Immature natural killer cell (primary cell): ENCODE measurements at regions not wholly inside any gene's neighbourhood (a gene's known extent, or its start where the extent isn't known, plus 50 kb on each side); places are given as distances from the start of the nearest gene placed in this dataset.

Source experiments
- DNase-seq, 3 donors: peaks; one replicate each; pipeline ENCODE4 v3.0.0; 2022; ENCODE audit warnings: mixed read lengths in 1 of 3
- H3K27ac Mint-ChIP-seq, 6 donors: one replicate each; pipeline ENCODE4 v1.8.0; 2020; ENCODE audit warnings: mixed read lengths in 6 of 6, mild to moderate bottlenecking in 5 of 6, inconsistent platforms in 4 of 6, moderate library complexity in 3 of 6
- H3K27me3 Mint-ChIP-seq, 3 donors: one replicate each; pipeline ENCODE4 v1.8.0; 2020 to 2021; ENCODE audit warnings: low read depth in 3 of 3, mild to moderate bottlenecking in 3 of 3, mixed read lengths in 3 of 3, moderate library complexity in 3 of 3, inconsistent platforms in 1 of 3
- H3K36me3 Mint-ChIP-seq, 3 donors: one replicate each; pipeline ENCODE4 v1.8.0; 2020; ENCODE audit warnings: mixed read lengths in 3 of 3, inconsistent platforms in 2 of 3, mild to moderate bottlenecking in 2 of 3
- H3K4me1 Mint-ChIP-seq, 2 donors: one replicate each; pipeline ENCODE4 v1.8.0; 2020; ENCODE audit warnings: inconsistent platforms in 2 of 2, mild to moderate bottlenecking in 2 of 2, mixed read lengths in 2 of 2, moderate library complexity in 1 of 2
- H3K4me3 Mint-ChIP-seq, 5 donors: one replicate each; pipeline ENCODE4 v1.8.0; 2020; ENCODE audit warnings: mild to moderate bottlenecking in 5 of 5, mixed read lengths in 5 of 5, inconsistent platforms in 3 of 5, moderate library complexity in 3 of 5
- H3K9me3 Mint-ChIP-seq, 6 donors: one replicate each; pipeline ENCODE4 v1.8.0; 2020; ENCODE audit warnings: mild to moderate bottlenecking in 6 of 6, mixed read lengths in 6 of 6, inconsistent platforms in 4 of 6, moderate library complexity in 3 of 6

- Mint-ChIP-seq H3K9me3 (peaks cover under 1 to 14% (median 1%) of the 10 kb centered on the region in 6 donors), H3K4me1 (peaks cover 0 to under 1% of the 10 kb centered on the region in 2 donors), H3K36me3 (no peaks in the 10 kb centered on the region), H3K27me3 (peaks cover 0 to 4% (median 3%) of the 10 kb centered on the region in 3 donors), H3K27ac (no peak overlapping the region), H3K4me3 (no peak overlapping the region)
- no peak for DNase-seq
These were observed 74.0 kb downstream of the ZC3H11B start for GRCh38 chr1:219538886-219539285.

GRCh38 chr1:219537223-219537631 lies 75.7 kb downstream of the ZC3H11B start:
- peaks cover 0 to 8% (median 4%) of the 10 kb centered on the region in 6 donors for H3K9me3 Mint-ChIP-seq

GRCh38 chr1:219536038-219536437 lies 76.9 kb downstream of the ZC3H11B start:
- Mint-ChIP-seq H3K4me1 (no peaks in the 10 kb centered on the region), H3K9me3 (peaks cover 0 to 11% (median 5%) of the 10 kb centered on the region in 6 donors), H3K27ac (no peak overlapping the region), H3K27me3 (peaks cover 0 to 4% (median 3%) of the 10 kb centered on the region in 3 donors), H3K4me3 (no peak overlapping the region), H3K36me3 (no peaks in the 10 kb centered on the region)
- DNase-seq: no peak

More at GRCh38 chr1:219537223-219537631, 75.7 kb downstream of the ZC3H11B start:
- no peaks in the 10 kb centered on the region for H3K36me3 Mint-ChIP-seq
- no peak overlapping the region for H3K4me3 Mint-ChIP-seq
- no peak for DNase-seq
- no peaks in the 10 kb centered on the region for H3K4me1 Mint-ChIP-seq
- H3K27me3 Mint-ChIP-seq: peaks cover 0 to 4% (median 3%) of the 10 kb centered on the region in 3 donors
- no peak overlapping the region for H3K27ac Mint-ChIP-seq

GRCh38 chr1:219534991-219535390 lies 77.9 kb downstream of the ZC3H11B start:
- Mint-ChIP-seq H3K9me3 (peaks cover 0 to 21% (median 5%) of the 10 kb centered on the region in 6 donors), H3K27me3 (peaks cover 0 to 3% (median 2%) of the 10 kb centered on the region in 3 donors), H3K4me1 (no peaks in the 10 kb centered on the region), H3K27ac (no peak overlapping the region), H3K36me3 (no peaks in the 10 kb centered on the region), H3K4me3 (no peak overlapping the region)
- no peak for DNase-seq

GRCh38 chr1:219533280-219533679 lies 79.6 kb downstream of the ZC3H11B start:
- H3K4me3 Mint-ChIP-seq: no peak overlapping the region
- H3K27ac Mint-ChIP-seq: no peak overlapping the region
- no peaks in the 10 kb centered on the region for H3K36me3 Mint-ChIP-seq

GRCh38 chr1:219529116-219529515 lies 83.8 kb downstream of the ZC3H11B start:
- H3K27ac Mint-ChIP-seq: no peak overlapping the region
- H3K4me3 Mint-ChIP-seq: no peak overlapping the region
- H3K27me3 Mint-ChIP-seq: no peaks in the 10 kb centered on the region
- H3K9me3 Mint-ChIP-seq: peaks cover 2 to 25% (median 5%) of the 10 kb centered on the region in 6 donors
- no peaks in the 10 kb centered on the region for H3K36me3 Mint-ChIP-seq
- no peaks in the 10 kb centered on the region for H3K4me1 Mint-ChIP-seq
- DNase-seq: no peak

More at GRCh38 chr1:219533280-219533679, 79.6 kb downstream of the ZC3H11B start:
- no peak for DNase-seq
- no peaks in the 10 kb centered on the region for H3K4me1 Mint-ChIP-seq
- peaks cover 2 to 25% (median 5%) of the 10 kb centered on the region in 6 donors for H3K9me3 Mint-ChIP-seq
- H3K27me3 Mint-ChIP-seq: peaks cover 0 to 3% (median 0%) of the 10 kb centered on the region in 3 donors

- Mint-ChIP-seq H3K36me3 (no peaks in the 10 kb centered on the region), H3K27me3 (no peaks in the 10 kb centered on the region), H3K4me1 (no peaks in the 10 kb centered on the region), H3K9me3 (peaks cover 2 to 23% (median 5%) of the 10 kb centered on the region in 6 donors), H3K27ac (no peak overlapping the region), H3K4me3 (no peak overlapping the region)
- DNase-seq: no peak
These were observed 84.3 kb downstream of the ZC3H11B start for GRCh38 chr1:219528633-219529032.

GRCh38 chr1:219527994-219528393 lies 84.9 kb downstream of the ZC3H11B start:
- Mint-ChIP-seq H3K4me3 (no peak overlapping the region), H3K27ac (no peak overlapping the region), H3K36me3 (no peaks in the 10 kb centered on the region), H3K9me3 (peaks cover 0 to 18% (median 5%) of the 10 kb centered on the region in 6 donors), H3K27me3 (peaks cover 0 to under 1% (median 0%) of the 10 kb centered on the region in 3 donors), H3K4me1 (no peaks in the 10 kb centered on the region)
- no peak for DNase-seq

- peaks cover 0 to 17% (median 4%) of the 10 kb centered on the region in 6 donors for H3K9me3 Mint-ChIP-seq
- DNase-seq: no peak
- no peaks in the 10 kb centered on the region for H3K36me3 Mint-ChIP-seq
- H3K27me3 Mint-ChIP-seq: peaks cover 0 to 2% (median 0%) of the 10 kb centered on the region in 3 donors
- no peaks in the 10 kb centered on the region for H3K4me1 Mint-ChIP-seq
- H3K4me3 Mint-ChIP-seq: no peak overlapping the region
- H3K27ac Mint-ChIP-seq: no peak overlapping the region
These were observed 86.8 kb downstream of the ZC3H11B start for GRCh38 chr1:219526074-219526473.

- H3K27ac Mint-ChIP-seq: no peak overlapping the region
- H3K4me1 Mint-ChIP-seq: no peaks in the 10 kb centered on the region
- H3K36me3 Mint-ChIP-seq: no peaks in the 10 kb centered on the region
These were observed 89.5 kb downstream of the ZC3H11B start for GRCh38 chr1:219523411-219523810.

GRCh38 chr1:219521325-219521724 lies 91.6 kb downstream of the ZC3H11B start:
- Mint-ChIP-seq H3K27me3 (peaks cover 0 to 6% (median 1%) of the 10 kb centered on the region in 3 donors), H3K36me3 (no peaks in the 10 kb centered on the region), H3K4me1 (no peaks in the 10 kb centered on the region), H3K9me3 (peaks cover 0 to 10% (median 0%) of the 10 kb centered on the region in 6 donors), H3K27ac (no peak overlapping the region), H3K4me3 (no peak overlapping the region)
- no peak for DNase-seq

More at GRCh38 chr1:219523411-219523810, 89.5 kb downstream of the ZC3H11B start:
- Mint-ChIP-seq H3K4me3 (no peak overlapping the region), H3K9me3 (peaks cover 0 to 6% (median 0%) of the 10 kb centered on the region in 6 donors), H3K27me3 (peaks cover 0 to 6% (median 1%) of the 10 kb centered on the region in 3 donors)
- no peak for DNase-seq

GRCh38 chr1:219520241-219520640 lies 92.7 kb downstream of the ZC3H11B start:
- no peaks in the 10 kb centered on the region for H3K4me1 Mint-ChIP-seq
- peaks cover 0 to 6% (median 1%) of the 10 kb centered on the region in 3 donors for H3K27me3 Mint-ChIP-seq
- H3K27ac Mint-ChIP-seq: no peak overlapping the region
- H3K9me3 Mint-ChIP-seq: peaks cover 0 to 10% (median 2%) of the 10 kb centered on the region in 6 donors
- H3K4me3 Mint-ChIP-seq: no peak overlapping the region
- no peak for DNase-seq
- H3K36me3 Mint-ChIP-seq: no peaks in the 10 kb centered on the region

- H3K27me3 Mint-ChIP-seq: peaks cover 0 to 6% (median 1%) of the 10 kb centered on the region in 3 donors
- peaks cover 0 to 10% (median 2%) of the 10 kb centered on the region in 6 donors for H3K9me3 Mint-ChIP-seq
- no peaks in the 10 kb centered on the region for H3K4me1 Mint-ChIP-seq
- no peak overlapping the region for H3K4me3 Mint-ChIP-seq
- no peaks in the 10 kb centered on the region for H3K36me3 Mint-ChIP-seq
- no peak for DNase-seq
- no peak overlapping the region for H3K27ac Mint-ChIP-seq
These were observed 94.0 kb downstream of the ZC3H11B start for GRCh38 chr1:219518907-219519248.

GRCh38 chr1:219518168-219518906 lies 94.6 kb downstream of the ZC3H11B start:
- no peak for DNase-seq
- Mint-ChIP-seq H3K4me3 (no peak overlapping the region), H3K27me3 (peaks cover 0 to 6% (median 1%) of the 10 kb centered on the region in 3 donors), H3K4me1 (no peaks in the 10 kb centered on the region), H3K27ac (no peak overlapping the region), H3K36me3 (no peaks in the 10 kb centered on the region), H3K9me3 (peaks cover 0 to 10% (median 2%) of the 10 kb centered on the region in 6 donors)
